Testis (tissue), 2 donors: ENCODE measurements at regions not wholly inside any gene's neighbourhood (a gene's known extent, or its start where the extent isn't known, plus 50 kb on each side); places are given as distances from the start of the nearest gene placed in this dataset.

ENCODE experiments used
- DNase-seq: peaks from one replicate; pipeline ENCODE4 v3.0.0-alpha.2; 2019
- H3K27ac ChIP-seq, 2 donors: fragments of 200-600 bp; sonication (generic); one replicate each; pipeline ENCODE4 v1.5.1; 2019
- H3K27me3 ChIP-seq: fragments of 200-600 bp; sonication (generic); one replicate; pipeline ENCODE4 v1.5.1; 2019
- H3K36me3 ChIP-seq: fragments of 200-600 bp; sonication (generic); one replicate; pipeline ENCODE4 v1.5.1; 2017; ENCODE audit warnings: low read depth; ENCODE audit errors: missing control alignments
- H3K4me1 ChIP-seq: fragments of 200-600 bp; sonication (generic); one replicate; pipeline ENCODE4 v1.5.1; 2019
- H3K4me3 ChIP-seq, 2 donors: fragments of 200-600 bp; sonication (generic); one replicate each; pipeline ENCODE4 v1.5.1; 2017 to 2019
- H3K9me3 ChIP-seq: fragments of 200-600 bp; sonication (generic); one replicate; pipeline ENCODE4 v1.5.1; 2017
- CTCF ChIP-seq, 3 experiments: fragments of 450-650 bp in 2 of 3; fragments of 200-600 bp in 1 of 3; sonication (generic) in 1 of 3; IDR thresholded peaks; one replicate each; pipeline ENCODE4 v1.5.1; 2016 to 2019; ENCODE audit warnings: antibody characterized with exemption in 3 of 3, mild to moderate bottlenecking in 2 of 3, moderate library complexity in 1 of 3
- POLR2A ChIP-seq: fragments of 450-650 bp; IDR thresholded peaks from one replicate; pipeline ENCODE4 v1.6.1; 2017; ENCODE audit warnings: antibody characterized with exemption, mild to moderate bottlenecking, moderate library complexity
- WGBS, 2 donors: methylation state at CpG; one replicate each; pipeline ENCODE4 v1.1.5; 2018; 5-methylcytosine and 5-hydroxymethylcytosine counted together
- intact Hi-C: fragments of 100-400 bp; cut with DNase I; formaldehyde crosslinking; loops from one replicate; pipeline ENCODE4 v1.15.1; 2023; ENCODE audit warnings: low total_unique reads

GRCh38 chr1:34363447-34363846, 186.7 kb downstream of the C1orf94 start:
- Histone ChIP-seq H3K27me3 (no peaks in the 10 kb centered on the region), H3K27ac (no peak overlapping the region), H3K9me3 (no peaks in the 10 kb centered on the region), H3K4me1 (no peaks in the 10 kb centered on the region), H3K4me3 (no peak overlapping the region), H3K36me3 (no peaks in the 10 kb centered on the region)
- no peak for TF ChIP-seq CTCF (IDR thresholded peaks at IDR 0.05)
- no peak for TF ChIP-seq POLR2A
- intact Hi-C loops: no loop called here
- DNase-seq: no peak

- no peak for TF ChIP-seq POLR2A
- no peak for TF ChIP-seq CTCF (IDR thresholded peaks at IDR 0.05)
- Histone ChIP-seq H3K27me3 (no peaks in the 10 kb centered on the region), H3K36me3 (no peaks in the 10 kb centered on the region), H3K9me3 (no peaks in the 10 kb centered on the region), H3K27ac (no peak overlapping the region), H3K4me1 (no peaks in the 10 kb centered on the region), H3K4me3 (no peak overlapping the region)
- DNase-seq: no peak
- intact Hi-C loops: no loop called here
- WGBS, 2 donors: 76 to 82% methylated on average over 4 of the region's 4 CpGs
These were observed 187.2 kb downstream of the C1orf94 start for GRCh38 chr1:34363915-34364314.

GRCh38 chr1:34364376-34364775, 187.7 kb downstream of the C1orf94 start:
- no peaks in the 10 kb centered on the region for H3K36me3 ChIP-seq
- no peak for DNase-seq
- no peak overlapping the region for H3K27ac ChIP-seq
- TF ChIP-seq CTCF (IDR thresholded peaks at IDR 0.05) (no peak), POLR2A (no peak)
- no peaks in the 10 kb centered on the region for H3K4me1 ChIP-seq
- WGBS, 2 donors: 91 to 94% methylated on average over 4 of the region's 4 CpGs
- intact Hi-C loops: no loop called here
- H3K4me3 ChIP-seq: no peak overlapping the region
- no peaks in the 10 kb centered on the region for H3K27me3 ChIP-seq
- no peaks in the 10 kb centered on the region for H3K9me3 ChIP-seq

- no peaks in the 10 kb centered on the region for H3K36me3 ChIP-seq
- no peak overlapping the region for H3K27ac ChIP-seq
- 50 to 62% methylated on average over 1 of the region's 1 CpG for WGBS, 2 donors
- H3K4me1 ChIP-seq: no peaks in the 10 kb centered on the region
- no peak overlapping the region for H3K4me3 ChIP-seq
- TF ChIP-seq CTCF (IDR thresholded peaks at IDR 0.05) (no peak), POLR2A (no peak)
- H3K27me3 ChIP-seq: no peaks in the 10 kb centered on the region
- no peak for DNase-seq
- no peaks in the 10 kb centered on the region for H3K9me3 ChIP-seq
- intact Hi-C loops: no loop called here
These were observed 188.6 kb downstream of the C1orf94 start for GRCh38 chr1:34365295-34365694.

GRCh38 chr1:34366875-34367624, 190.3 kb downstream of the C1orf94 start:
- Histone ChIP-seq H3K27me3 (no peaks in the 10 kb centered on the region), H3K27ac (no peak overlapping the region), H3K36me3 (no peaks in the 10 kb centered on the region), H3K4me3 (no peak overlapping the region), H3K4me1 (no peaks in the 10 kb centered on the region), H3K9me3 (no peaks in the 10 kb centered on the region)
- no peak for DNase-seq
- TF ChIP-seq POLR2A: no peak
- TF ChIP-seq CTCF (IDR thresholded peaks at IDR 0.05): no peak
- intact Hi-C loops: no loop called here
- 76 to 80% methylated on average over 3 of the region's 3 CpGs for WGBS, 2 donors
